ENCODE measurements at regions not wholly inside any gene's neighbourhood (a gene's known extent, or its start where the extent isn't known, plus 50 kb on each side); places are given as distances from the start of the nearest gene placed in this dataset.

DNA sequence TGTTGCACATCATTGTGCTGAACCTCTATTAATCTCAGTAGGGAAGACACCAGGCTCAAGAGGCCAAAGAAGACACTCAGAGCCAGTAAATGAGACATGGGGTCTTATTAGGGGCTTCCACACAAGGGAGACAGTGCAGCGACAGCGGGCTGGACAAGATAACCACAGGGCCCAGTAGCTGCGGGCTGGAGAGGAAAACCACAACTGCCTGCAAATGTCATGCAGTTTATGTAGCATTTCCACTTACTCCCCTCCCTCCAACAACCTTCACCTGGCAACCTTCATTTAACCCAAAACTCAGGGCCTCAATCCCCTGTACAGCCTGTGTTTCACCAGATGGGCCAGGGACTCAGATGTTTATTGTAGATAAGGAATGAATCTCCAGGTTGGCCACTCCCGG lies 185.6 kb downstream of the UTP18 start:
- TF ChIP-seq, protein P1, sequence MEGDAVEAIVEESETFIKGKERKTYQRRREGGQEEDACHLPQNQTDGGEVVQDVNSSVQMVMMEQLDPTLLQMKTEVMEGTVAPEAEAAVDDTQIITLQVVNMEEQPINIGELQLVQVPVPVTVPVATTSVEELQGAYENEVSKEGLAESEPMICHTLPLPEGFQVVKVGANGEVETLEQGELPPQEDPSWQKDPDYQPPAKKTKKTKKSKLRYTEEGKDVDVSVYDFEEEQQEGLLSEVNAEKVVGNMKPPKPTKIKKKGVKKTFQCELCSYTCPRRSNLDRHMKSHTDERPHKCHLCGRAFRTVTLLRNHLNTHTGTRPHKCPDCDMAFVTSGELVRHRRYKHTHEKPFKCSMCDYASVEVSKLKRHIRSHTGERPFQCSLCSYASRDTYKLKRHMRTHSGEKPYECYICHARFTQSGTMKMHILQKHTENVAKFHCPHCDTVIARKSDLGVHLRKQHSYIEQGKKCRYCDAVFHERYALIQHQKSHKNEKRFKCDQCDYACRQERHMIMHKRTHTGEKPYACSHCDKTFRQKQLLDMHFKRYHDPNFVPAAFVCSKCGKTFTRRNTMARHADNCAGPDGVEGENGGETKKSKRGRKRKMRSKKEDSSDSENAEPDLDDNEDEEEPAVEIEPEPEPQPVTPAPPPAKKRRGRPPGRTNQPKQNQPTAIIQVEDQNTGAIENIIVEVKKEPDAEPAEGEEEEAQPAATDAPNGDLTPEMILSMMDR (IDR thresholded peaks at IDR 0.05 in 8 of 11, conservative IDR thresholded peaks at IDR 0.05 in 3 of 11) = no peak
- no peak overlapping the region for H3K4me3 ChIP-seq
- no peaks in the 10 kb centered on the region for H3K36me3 ChIP-seq
- 18 to 54% (median 40%) methylated on average over 4 of the region's 4 CpGs for WGBS, 5 donors
- no peaks in the 10 kb centered on the region for H3K9me3 ChIP-seq
- intact Hi-C loops (cut with DNase I; ENCODE audit: low total_unique reads) = no loop called here
- no peak for DNase-seq
- H3K27ac ChIP-seq = no peak overlapping the region
- H3K4me1 ChIP-seq = no peaks in the 10 kb centered on the region
- H3K27me3 ChIP-seq (replicated peaks in 1 of 7) = peaks cover 0 to 14% (median 3%) of the 10 kb centered on the region in 7 donors

DNA sequence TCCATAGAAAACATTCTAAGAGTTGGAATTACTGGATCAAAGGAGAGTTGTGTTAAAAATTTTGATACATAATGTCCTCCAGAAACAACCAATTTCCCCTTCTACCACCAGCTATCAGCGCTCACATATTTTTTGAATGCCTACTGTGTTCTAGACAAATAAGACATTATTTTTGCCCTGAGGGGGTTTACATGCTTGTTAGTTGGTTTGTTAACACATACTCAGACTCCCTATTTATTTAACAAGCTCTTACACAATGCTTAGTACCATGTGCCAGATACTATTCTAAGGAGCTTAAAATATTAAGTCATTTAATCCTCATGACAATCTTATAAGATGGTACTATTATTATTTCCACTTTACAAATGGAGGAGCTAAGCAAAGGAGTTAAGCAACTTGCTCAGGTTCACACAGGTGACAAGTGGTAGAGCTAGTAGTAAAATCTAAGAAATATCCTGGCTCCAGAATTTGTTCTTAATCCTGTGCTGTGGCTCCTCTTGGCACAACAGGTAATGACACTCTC lies 194.2 kb downstream of the UTP18 start:
- WGBS, 5 donors = 92 to 100% (median 95%) methylated on average over 1 of the region's 1 CpG
- Histone ChIP-seq H3K36me3 (no peaks in the 10 kb centered on the region), H3K4me3 (no peak overlapping the region), H3K27ac (no peak overlapping the region), H3K9me3 (no peaks in the 10 kb centered on the region), H3K27me3 (replicated peaks in 1 of 7) (no peaks in the 10 kb centered on the region), H3K4me1 (no peaks in the 10 kb centered on the region)
- no peak for DNase-seq
- TF ChIP-seq POLR2AphosphoS5 (IDR thresholded peaks at IDR 0.05) = no peak
- TF ChIP-seq, protein P1 (IDR thresholded peaks at IDR 0.05 in 8 of 11, conservative IDR thresholded peaks at IDR 0.05 in 3 of 11) = no peak
- TF ChIP-seq POLR2A (IDR thresholded peaks at IDR 0.05) = no peak
- intact Hi-C loops (cut with DNase I; ENCODE audit: low total_unique reads) = no loop called here

DNA sequence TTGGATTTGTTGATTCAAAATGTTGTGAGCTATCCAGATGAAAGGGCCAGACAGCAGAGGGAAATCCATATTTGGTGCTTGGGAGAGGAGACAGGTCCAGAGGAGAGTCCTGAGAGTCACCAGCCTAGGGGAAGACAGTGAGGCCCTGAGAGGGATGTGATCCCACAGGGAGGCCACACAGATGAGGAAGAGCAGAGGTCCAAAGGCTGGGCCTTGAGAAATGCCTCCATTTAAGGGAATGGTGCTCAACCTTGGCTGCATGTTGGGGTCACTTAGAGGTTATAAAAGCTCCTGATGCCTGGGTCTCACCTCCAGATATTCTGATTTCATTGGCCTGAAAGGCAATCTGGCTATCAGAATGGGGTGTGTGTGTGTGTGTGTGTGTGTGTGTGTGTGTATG lies 194.9 kb downstream of the UTP18 start:
- no peaks in the 10 kb centered on the region for H3K27me3 ChIP-seq (replicated peaks in 1 of 7)
- no peak overlapping the region for H3K27ac ChIP-seq
- H3K4me3 ChIP-seq = no peak overlapping the region
- H3K9me3 ChIP-seq = no peaks in the 10 kb centered on the region
- no peaks in the 10 kb centered on the region for H3K4me1 ChIP-seq
- TF ChIP-seq, protein P1 (IDR thresholded peaks at IDR 0.05 in 8 of 11, conservative IDR thresholded peaks at IDR 0.05 in 3 of 11) = no peak
- TF ChIP-seq POLR2AphosphoS5 (IDR thresholded peaks at IDR 0.05) (no peak), POLR2A (IDR thresholded peaks at IDR 0.05) (no peak)
- no peaks in the 10 kb centered on the region for H3K36me3 ChIP-seq
- DNase-seq = no peak
- intact Hi-C loops (cut with DNase I; ENCODE audit: low total_unique reads) = no loop called here

DNA sequence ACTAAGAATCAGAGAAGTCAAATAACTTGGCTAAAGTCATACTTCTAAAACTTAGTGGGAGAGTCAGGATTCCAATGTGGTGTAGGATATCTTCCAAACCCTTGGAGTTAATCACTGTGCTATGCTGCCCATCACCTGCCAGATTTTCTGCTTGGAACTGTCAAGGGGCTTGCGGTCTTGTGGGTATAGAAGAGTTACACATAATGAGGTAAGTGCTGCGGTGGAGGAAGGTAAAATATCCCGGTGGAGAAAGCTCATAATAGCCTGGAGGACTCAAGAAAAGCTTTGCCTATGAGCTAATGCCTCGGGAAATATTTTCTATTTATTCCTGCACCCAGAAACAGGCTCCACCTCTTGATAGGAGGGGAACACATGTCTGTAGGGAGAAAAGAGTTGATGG lies 195.6 kb downstream of the UTP18 start:
- intact Hi-C loops (cut with DNase I; ENCODE audit: low total_unique reads) = no loop called here
- Histone ChIP-seq H3K27ac (no peak overlapping the region), H3K4me3 (no peak overlapping the region), H3K9me3 (no peaks in the 10 kb centered on the region), H3K36me3 (no peaks in the 10 kb centered on the region), H3K4me1 (no peaks in the 10 kb centered on the region), H3K27me3 (replicated peaks in 1 of 7) (no peaks in the 10 kb centered on the region)
- TF ChIP-seq, protein P1 (IDR thresholded peaks at IDR 0.05 in 8 of 11, conservative IDR thresholded peaks at IDR 0.05 in 3 of 11) = no peak
- TF ChIP-seq POLR2A (IDR thresholded peaks at IDR 0.05) (no peak), POLR2AphosphoS5 (IDR thresholded peaks at IDR 0.05) (no peak)
- WGBS, 5 donors = 82 to 90% (median 88%) methylated on average over 4 of the region's 4 CpGs
- DNase-seq = no peak

Data from spleen (tissue), 11 donors.